ENCODE measurements at regions not wholly inside any gene's neighbourhood (a gene's known extent, or its start where the extent isn't known, plus 50 kb on each side); places are given as distances from the start of the nearest gene placed in this dataset.

- TF ChIP-seq CTCF (IDR thresholded peaks at IDR 0.05; ENCODE audit: borderline replicate concordance, extremely low read depth, low read length, poor library complexity, severe bottlenecking) (no peak), EZH2 (IDR thresholded peaks at IDR 0.05; ENCODE audit: borderline replicate concordance, low read depth, low read length, severe bottlenecking) (no peak)
These were observed 265.5 kb downstream of the PTH2R start for GRCh38 chr2:208671886-208672680.

Data from DND-41 (cell line).